Upper lobe of right lung (tissue), 1 donor: ENCODE measurements at regions not wholly inside any gene's neighbourhood (a gene's known extent, or its start where the extent isn't known, plus 50 kb on each side); places are given as distances from the start of the nearest gene placed in this dataset.
A peak's percentile ranks its signal among the peaks of the same experiment; 100 is the strongest.

Source experiments
- ATAC-seq: fragments of 200-7000 bp; cut with Tn5 transposase; one replicate; pipeline ENCODE4 v1.9.1; 2020; ENCODE audit warnings: mild to moderate bottlenecking, moderate library complexity
- DNase-seq: peaks from one replicate; pipeline ENCODE4 v3.0.0-alpha.2; 2020
- H3K27ac ChIP-seq: fragments of 200-600 bp; one replicate; pipeline ENCODE4 v1.8.0; 2022
- H3K27me3 ChIP-seq: fragments of 200-600 bp; one replicate; pipeline ENCODE4 v1.8.0; 2022; ENCODE audit warnings: mild to moderate bottlenecking
- H3K36me3 ChIP-seq: fragments of 200-600 bp; one replicate; pipeline ENCODE4 v1.8.0; 2022
- H3K4me1 ChIP-seq: fragments of 200-600 bp; one replicate; pipeline ENCODE4 v1.8.0; 2022
- H3K4me3 ChIP-seq: fragments of 200-600 bp; one replicate; pipeline ENCODE4 v1.8.0; 2022; ENCODE audit warnings: mild to moderate bottlenecking
- H3K9me3 ChIP-seq: fragments of 200-600 bp; one replicate; pipeline ENCODE4 v1.8.0; 2022
- CTCF ChIP-seq: fragments of 200-600 bp; IDR thresholded peaks from one replicate; pipeline ENCODE4 v1.8.0; 2022; ENCODE audit warnings: antibody characterized with exemption
- intact Hi-C: fragments of 100-400 bp; cut with DNase I; formaldehyde crosslinking; loops from one replicate; pipeline ENCODE4 v1.11.0; 2022
- donor health status: DM: no; HTN: yes; CAD: no; lungs with severe emphysema.

GRCh38 chr6:4668271-4669179 is 107.7 kb upstream of the CDYL start:
- intact Hi-C loops, result no loop called here
- TF ChIP-seq CTCF, result no peak
- Histone ChIP-seq H3K4me3 (no peak overlapping the region), H3K36me3 (no peaks in the 10 kb centered on the region), H3K27ac (no peak overlapping the region), H3K27me3 (no peaks in the 10 kb centered on the region), H3K9me3 (no peaks in the 10 kb centered on the region), H3K4me1 (no peaks in the 10 kb centered on the region)
- ATAC-seq (peak; percentile 48), DNase-seq (no peak)

GRCh38 chr6:4667591-4667990 is 108.6 kb upstream of the CDYL start:
- ATAC-seq (no peak), DNase-seq (no peak)
- H3K9me3 ChIP-seq, result no peaks in the 10 kb centered on the region
- H3K27me3 ChIP-seq, result no peaks in the 10 kb centered on the region
- no peaks in the 10 kb centered on the region for H3K4me1 ChIP-seq
- H3K27ac ChIP-seq, result no peak overlapping the region
- H3K36me3 ChIP-seq, result no peaks in the 10 kb centered on the region
- TF ChIP-seq CTCF, result no peak
- intact Hi-C loops, result no loop called here
- H3K4me3 ChIP-seq, result no peak overlapping the region

DNA sequence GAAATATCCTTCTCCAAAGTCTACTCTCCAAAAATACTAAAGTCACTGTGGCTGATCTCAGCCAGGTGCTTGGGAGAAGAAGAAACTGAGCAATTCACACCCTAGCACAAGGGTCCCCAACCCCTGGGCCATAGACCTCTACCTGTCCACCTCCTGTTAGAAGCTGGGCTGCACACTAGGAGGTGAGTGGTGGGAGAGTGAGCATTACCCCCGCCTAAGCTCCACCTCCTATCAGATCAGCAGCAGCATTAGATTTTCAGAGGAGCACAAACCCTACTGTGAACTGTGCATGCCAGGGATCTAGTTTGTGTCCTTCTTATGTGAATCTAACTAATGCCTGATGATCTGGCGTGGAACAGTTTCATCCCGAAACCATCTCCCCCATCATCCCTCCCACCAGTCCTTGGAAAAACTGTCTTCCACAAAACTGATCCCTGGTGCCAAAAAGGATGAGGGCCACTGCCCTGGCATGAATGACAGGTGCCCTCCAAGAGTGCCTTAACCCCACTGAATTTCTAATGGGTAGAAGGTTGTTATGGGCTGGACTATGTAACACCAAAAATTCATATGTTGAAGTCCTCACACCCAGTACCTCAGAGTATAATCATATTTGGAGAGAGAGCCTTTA is 109.2 kb upstream of the CDYL start:
- no peak for TF ChIP-seq CTCF
- DNase-seq (no peak), ATAC-seq (no peak)
- no peak overlapping the region for H3K4me3 ChIP-seq
- no peaks in the 10 kb centered on the region for H3K4me1 ChIP-seq
- H3K27me3 ChIP-seq, result no peaks in the 10 kb centered on the region
- H3K36me3 ChIP-seq, result no peaks in the 10 kb centered on the region
- intact Hi-C loops, result no loop called here
- no peaks in the 10 kb centered on the region for H3K9me3 ChIP-seq
- no peak overlapping the region for H3K27ac ChIP-seq

- H3K4me3 ChIP-seq, result no peak overlapping the region
- H3K36me3 ChIP-seq, result no peaks in the 10 kb centered on the region
- no peak for TF ChIP-seq CTCF
- H3K27me3 ChIP-seq, result no peaks in the 10 kb centered on the region
- no peak overlapping the region for H3K27ac ChIP-seq
- no peaks in the 10 kb centered on the region for H3K4me1 ChIP-seq
- ATAC-seq, result no peak
- no peak for DNase-seq
- intact Hi-C loops, result no loop called here
- no peaks in the 10 kb centered on the region for H3K9me3 ChIP-seq
These were observed 110.5 kb upstream of the CDYL start for GRCh38 chr6:4665489-4666417.

DNA sequence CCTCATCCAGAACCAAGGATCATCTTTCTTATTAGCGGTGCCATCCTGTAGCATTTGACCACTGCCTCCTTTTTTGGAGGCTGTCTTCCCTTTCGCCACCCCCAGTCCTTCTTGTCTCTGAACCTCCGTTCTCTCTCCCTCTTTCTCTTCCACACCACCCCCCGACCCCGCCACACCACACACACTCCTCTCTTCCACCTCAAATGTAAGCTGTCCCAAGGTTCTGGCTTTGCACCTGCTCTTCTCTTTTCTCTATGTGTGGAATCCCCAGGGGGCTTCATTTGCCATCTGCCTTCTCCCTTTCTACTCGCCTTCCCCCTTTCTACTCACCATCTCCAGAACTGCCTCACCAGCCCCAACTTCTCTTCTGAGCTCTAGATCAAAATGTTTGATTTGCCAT is 111.3 kb upstream of the CDYL start:
- DNase-seq, result no peak
- H3K27ac ChIP-seq, result no peak overlapping the region

More for the DNA sequence above, 111.3 kb upstream of the CDYL start:
- Histone ChIP-seq H3K27me3 (no peaks in the 10 kb centered on the region), H3K9me3 (no peaks in the 10 kb centered on the region), H3K36me3 (no peaks in the 10 kb centered on the region), H3K4me3 (no peak overlapping the region), H3K4me1 (no peaks in the 10 kb centered on the region)
- TF ChIP-seq CTCF, result no peak
- intact Hi-C loops, result no loop called here
- no peak for ATAC-seq
